A673 (cell line): ENCODE measurements at regions not wholly inside any gene's neighbourhood (a gene's known extent, or its start where the extent isn't known, plus 50 kb on each side); places are given as distances from the start of the nearest gene placed in this dataset.

Source experiments
- EZH2 ChIP-seq: fragments of 200-600 bp; sonication (generic); IDR thresholded peaks from 2 replicates; pipeline ENCODE4 v1.6.1; 2017; ENCODE audit warnings: borderline replicate concordance, low read depth, mild to moderate bottlenecking, mixed read lengths, antibody characterized with exemption, low read length; ENCODE audit not compliant: poor library complexity, severe bottlenecking
- TF ChIP-seq, protein P1 (sequence below): fragments of 300-800, 200-600 bp; sonication (generic); conservative IDR thresholded peaks from 2 replicates; pipeline ENCODE4 v1.5.1; 2017; ENCODE audit warnings: low read depth, mild to moderate bottlenecking, antibody characterized with exemption, low read length, moderate library complexity, mixed read lengths

DNA sequence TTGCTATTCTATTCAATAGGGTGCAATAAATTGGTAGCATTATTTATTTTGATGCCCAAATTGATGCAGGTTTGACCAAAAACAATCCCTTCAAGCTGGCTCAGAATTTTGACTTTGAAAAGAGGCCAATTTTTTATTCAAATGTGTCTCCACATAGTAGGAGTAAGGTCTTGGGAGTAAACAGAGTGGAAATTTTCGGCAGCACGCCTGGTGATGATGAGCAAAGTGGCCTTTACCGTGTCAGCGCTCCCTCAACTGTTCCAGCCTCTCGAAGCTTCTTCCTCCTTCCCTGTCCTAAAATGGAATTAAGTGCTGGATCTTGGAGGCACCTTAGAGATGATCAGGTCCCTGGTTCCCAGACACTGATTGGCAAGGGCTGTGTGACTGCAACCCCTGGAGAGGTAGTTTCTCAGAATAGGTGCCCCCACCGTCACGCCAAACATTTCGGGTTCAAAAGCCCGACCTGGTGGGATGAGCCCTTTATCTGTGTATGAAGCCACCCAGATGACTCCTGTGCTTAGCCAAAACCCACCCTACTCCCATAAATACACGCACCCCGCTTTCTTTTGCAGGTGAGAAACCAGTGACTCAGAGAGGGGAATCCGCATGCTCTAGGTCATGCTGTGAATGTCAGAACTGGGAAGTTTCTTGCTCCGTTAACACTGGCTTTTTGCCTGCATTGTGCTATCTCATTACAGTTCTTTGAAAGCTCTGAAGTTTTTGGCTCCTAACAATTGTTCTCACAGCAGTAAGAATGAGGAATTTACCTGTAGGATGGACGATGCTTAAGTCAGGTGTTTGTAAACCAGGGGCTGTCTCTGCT lies 89.1 kb downstream of the CRYGS start:
- TF ChIP-seq, protein P1, sequence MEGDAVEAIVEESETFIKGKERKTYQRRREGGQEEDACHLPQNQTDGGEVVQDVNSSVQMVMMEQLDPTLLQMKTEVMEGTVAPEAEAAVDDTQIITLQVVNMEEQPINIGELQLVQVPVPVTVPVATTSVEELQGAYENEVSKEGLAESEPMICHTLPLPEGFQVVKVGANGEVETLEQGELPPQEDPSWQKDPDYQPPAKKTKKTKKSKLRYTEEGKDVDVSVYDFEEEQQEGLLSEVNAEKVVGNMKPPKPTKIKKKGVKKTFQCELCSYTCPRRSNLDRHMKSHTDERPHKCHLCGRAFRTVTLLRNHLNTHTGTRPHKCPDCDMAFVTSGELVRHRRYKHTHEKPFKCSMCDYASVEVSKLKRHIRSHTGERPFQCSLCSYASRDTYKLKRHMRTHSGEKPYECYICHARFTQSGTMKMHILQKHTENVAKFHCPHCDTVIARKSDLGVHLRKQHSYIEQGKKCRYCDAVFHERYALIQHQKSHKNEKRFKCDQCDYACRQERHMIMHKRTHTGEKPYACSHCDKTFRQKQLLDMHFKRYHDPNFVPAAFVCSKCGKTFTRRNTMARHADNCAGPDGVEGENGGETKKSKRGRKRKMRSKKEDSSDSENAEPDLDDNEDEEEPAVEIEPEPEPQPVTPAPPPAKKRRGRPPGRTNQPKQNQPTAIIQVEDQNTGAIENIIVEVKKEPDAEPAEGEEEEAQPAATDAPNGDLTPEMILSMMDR, result no peak
- TF ChIP-seq EZH2, result no peak
